ENCODE measurements at regions not wholly inside any gene's neighbourhood (a gene's known extent, or its start where the extent isn't known, plus 50 kb on each side); places are given as distances from the start of the nearest gene placed in this dataset.

GRCh38 chr15:96501362-96501761 lies 170.9 kb downstream of the NR2F2 start:
- TF ChIP-seq CTCF (conservative IDR thresholded peaks at IDR 0.05; ENCODE audit: low read depth, low read length): no peak
- no peak for TF ChIP-seq MAFK (IDR thresholded peaks at IDR 0.05; ENCODE audit: low read depth, low read length)
- no peak for TF ChIP-seq RAD21 (IDR thresholded peaks at IDR 0.05; ENCODE audit: low read length)

Measured in IMR-90 (cell line).